ENCODE measurements at regions not wholly inside any gene's neighbourhood (a gene's known extent, or its start where the extent isn't known, plus 50 kb on each side); places are given as distances from the start of the nearest gene placed in this dataset.

GRCh38 chr9:1957856-1958255 is 57.3 kb upstream of the SMARCA2 start:
- DNase-seq (ENCODE audit: low read depth): no peak
- H3K4me3 ChIP-seq (ENCODE audit: low read depth, low read length): no peak overlapping the region
- TF ChIP-seq POLR2A (IDR thresholded peaks at IDR 0.05; ENCODE audit: extremely low read depth, insufficient read length) (no peak), MAX (IDR thresholded peaks at IDR 0.05; ENCODE audit: low read depth, low read length) (no peak), MYC (IDR thresholded peaks at IDR 0.05; ENCODE audit: low read depth, low read length) (no peak), CTCF (IDR thresholded peaks at IDR 0.05; ENCODE audit: low read depth, low read length) (no peak)

DNA sequence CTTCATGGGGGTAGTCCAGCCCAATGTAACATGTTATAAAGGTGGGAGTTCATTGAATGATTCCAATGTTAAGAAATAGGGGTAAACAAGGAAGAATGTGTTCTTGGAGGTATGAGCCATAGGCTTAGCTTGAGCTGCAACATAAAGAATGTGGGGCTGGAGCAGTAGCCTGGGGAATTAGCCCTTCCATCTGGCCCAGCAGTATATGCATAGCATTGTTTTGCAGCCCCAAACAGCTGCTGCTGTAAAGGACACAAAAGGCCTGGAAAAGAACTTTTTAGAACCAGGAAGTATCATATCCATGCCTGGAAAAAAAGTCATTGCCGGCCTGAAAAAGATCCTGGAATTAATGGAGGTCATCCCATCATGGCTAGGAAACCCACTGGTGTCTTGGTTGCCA is 55.8 kb upstream of the SMARCA2 start:
- TF ChIP-seq MYC (IDR thresholded peaks at IDR 0.05; ENCODE audit: low read depth, low read length) (no peak), MAX (IDR thresholded peaks at IDR 0.05; ENCODE audit: low read depth, low read length) (no peak), CTCF (IDR thresholded peaks at IDR 0.05; ENCODE audit: low read depth, low read length) (no peak), POLR2A (IDR thresholded peaks at IDR 0.05; ENCODE audit: extremely low read depth, insufficient read length) (no peak)
- no peak for DNase-seq (ENCODE audit: low read depth)
- no peak overlapping the region for H3K4me3 ChIP-seq (ENCODE audit: low read depth, low read length)

GRCh38 chr9:1960342-1961042 is 54.7 kb upstream of the SMARCA2 start:
- DNase-seq (ENCODE audit: low read depth): no peak
- no peak overlapping the region for H3K4me3 ChIP-seq (ENCODE audit: low read depth, low read length)
- TF ChIP-seq POLR2A (IDR thresholded peaks at IDR 0.05; ENCODE audit: extremely low read depth, insufficient read length): no peak
- TF ChIP-seq MYC (IDR thresholded peaks at IDR 0.05; ENCODE audit: low read depth, low read length): no peak
- TF ChIP-seq MAX (IDR thresholded peaks at IDR 0.05; ENCODE audit: low read depth, low read length): no peak
- TF ChIP-seq CTCF (IDR thresholded peaks at IDR 0.05; ENCODE audit: low read depth, low read length): no peak

DNA sequence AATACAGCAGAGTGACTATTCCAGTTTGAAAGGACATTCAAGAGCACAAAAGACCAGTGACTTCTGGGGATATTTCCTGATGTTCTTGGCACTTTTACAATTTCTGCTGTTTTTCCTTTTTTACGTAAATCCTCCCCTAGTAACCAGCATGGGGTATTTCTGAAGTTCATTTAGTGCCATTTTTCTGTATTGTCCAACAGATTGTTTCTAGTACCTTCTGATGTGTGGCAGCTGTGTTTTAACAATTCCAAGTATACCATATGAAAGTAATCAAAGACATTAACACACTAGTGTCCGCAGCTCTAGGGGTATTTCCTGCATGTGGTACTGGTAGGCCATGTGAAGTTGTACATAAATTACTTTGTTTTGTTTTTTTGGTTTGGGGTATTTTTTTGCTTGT is 53.0 kb upstream of the SMARCA2 start:
- TF ChIP-seq MYC (IDR thresholded peaks at IDR 0.05; ENCODE audit: low read depth, low read length) (no peak), CTCF (IDR thresholded peaks at IDR 0.05; ENCODE audit: low read depth, low read length) (no peak)
- no peak overlapping the region for H3K4me3 ChIP-seq (ENCODE audit: low read depth, low read length)
- DNase-seq (ENCODE audit: low read depth): no peak

DNA sequence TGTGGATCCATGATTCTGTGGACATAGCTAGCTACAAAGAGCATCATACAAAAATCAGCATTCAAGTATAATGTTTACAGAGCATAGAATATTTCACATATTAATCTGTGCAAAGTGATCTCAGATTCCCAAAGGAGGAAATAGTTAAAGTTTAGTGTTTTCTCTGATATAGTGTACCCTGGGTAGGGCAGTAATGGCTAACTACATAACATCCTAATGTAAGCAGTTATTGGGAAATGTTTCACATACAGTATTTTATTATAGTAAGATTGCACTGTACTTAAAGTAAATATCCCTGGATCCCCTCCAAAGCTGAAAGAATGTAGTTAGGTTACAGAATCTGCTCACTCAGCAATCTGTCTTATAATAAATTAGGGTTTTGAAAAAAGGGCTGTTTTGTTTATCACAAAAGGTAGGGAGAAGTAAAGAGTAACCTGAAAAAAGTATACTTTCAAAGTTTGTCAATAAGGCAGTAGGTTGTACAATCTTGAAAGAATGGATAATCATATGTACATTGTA is 52.5 kb upstream of the SMARCA2 start:
- TF ChIP-seq POLR2A (IDR thresholded peaks at IDR 0.05; ENCODE audit: extremely low read depth, insufficient read length) (no peak), MAX (IDR thresholded peaks at IDR 0.05; ENCODE audit: low read depth, low read length) (no peak), MYC (IDR thresholded peaks at IDR 0.05; ENCODE audit: low read depth, low read length) (no peak), CTCF (IDR thresholded peaks at IDR 0.05; ENCODE audit: low read depth, low read length) (no peak)
- no peak for DNase-seq (ENCODE audit: low read depth)
- no peak overlapping the region for H3K4me3 ChIP-seq (ENCODE audit: low read depth, low read length)

All from NB4 (cell line).